ES-I3 (cell line): ENCODE measurements at regions not wholly inside any gene's neighbourhood (a gene's known extent, or its start where the extent isn't known, plus 50 kb on each side); places are given as distances from the start of the nearest gene placed in this dataset.
"Not testable (repeated sequence)": the region's sequence is repeated elsewhere in the genome, so short reads cannot be mapped to it uniquely, and the experiment has no call there.

Experiments used
- H3K36me3 ChIP-seq: 2 replicates; pipeline ENCODE4 v1.6.1; 2013; ENCODE audit warnings: mild to moderate bottlenecking, low read length, control low read depth, moderate library complexity; ENCODE audit not compliant: insufficient read depth
- H3K4me1 ChIP-seq: 2 replicates; pipeline ENCODE4 v1.6.1; 2013; ENCODE audit warnings: mild to moderate bottlenecking, control low read depth, low read length; ENCODE audit not compliant: insufficient read depth
- H3K9ac ChIP-seq: 2 replicates; pipeline ENCODE4 v1.6.1; 2013; ENCODE audit warnings: low read depth, mild to moderate bottlenecking, low read length, moderate library complexity
- H3K9me3 ChIP-seq: 2 replicates; pipeline ENCODE4 v1.6.1; 2013; ENCODE audit warnings: mild to moderate bottlenecking, low read length, moderate library complexity; ENCODE audit not compliant: control insufficient read depth, insufficient read depth

DNA sequence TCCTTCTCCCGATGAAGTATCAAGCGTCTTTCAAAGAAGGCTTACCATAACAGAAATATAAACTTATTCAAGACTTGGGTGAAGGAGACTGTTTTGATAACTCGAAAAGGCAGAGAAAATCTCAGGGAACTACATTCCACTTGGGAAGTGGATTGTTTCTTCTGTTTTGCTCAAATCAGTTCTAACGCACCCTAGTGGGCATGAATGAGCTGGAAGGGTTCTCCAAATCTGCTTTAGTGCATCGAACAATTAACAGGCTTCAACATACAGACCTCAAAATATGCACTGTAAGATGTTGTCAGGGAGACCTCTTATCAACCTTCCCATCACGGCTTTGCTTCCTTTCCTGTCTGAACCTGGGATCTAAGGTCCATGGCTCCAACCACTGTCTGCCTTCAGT is 392.5 kb downstream of the CD83 start:
- no peaks in the 10 kb centered on the region for H3K9me3 ChIP-seq

DNA sequence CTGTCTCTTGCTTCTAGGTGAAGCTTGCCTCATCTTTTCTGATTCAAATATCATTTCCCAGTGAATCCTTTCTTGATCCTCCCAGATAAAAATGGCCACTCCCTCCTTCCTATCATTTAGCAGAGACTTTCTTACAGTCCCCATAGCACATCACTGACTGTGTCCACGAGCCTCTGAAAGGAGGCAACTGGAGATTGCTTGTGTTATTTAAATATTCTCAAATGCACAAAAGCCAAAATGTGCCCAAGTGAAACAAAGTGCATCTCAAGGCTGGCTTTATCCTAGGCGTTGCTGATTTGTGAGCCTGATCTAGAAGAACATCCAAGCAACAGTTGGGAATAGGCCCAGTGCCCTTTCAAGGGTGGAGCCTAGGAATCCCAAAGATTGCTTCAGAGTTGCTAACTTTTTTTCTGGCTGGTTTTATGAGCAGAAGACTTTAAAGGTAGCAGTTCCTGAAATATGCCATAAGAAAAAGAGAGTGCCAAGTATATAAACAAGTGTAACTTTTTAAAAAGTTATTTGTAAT is 393.6 kb downstream of the CD83 start:
- Histone ChIP-seq H3K9ac (no peak overlapping the region), H3K4me1 (no peaks in the 10 kb centered on the region), H3K36me3 (no peaks in the 10 kb centered on the region), H3K9me3 (no peaks in the 10 kb centered on the region)

More for the DNA sequence above, 392.5 kb downstream of the CD83 start:
- Histone ChIP-seq H3K9ac (no peak overlapping the region), H3K4me1 (no peaks in the 10 kb centered on the region), H3K36me3 (no peaks in the 10 kb centered on the region)

DNA sequence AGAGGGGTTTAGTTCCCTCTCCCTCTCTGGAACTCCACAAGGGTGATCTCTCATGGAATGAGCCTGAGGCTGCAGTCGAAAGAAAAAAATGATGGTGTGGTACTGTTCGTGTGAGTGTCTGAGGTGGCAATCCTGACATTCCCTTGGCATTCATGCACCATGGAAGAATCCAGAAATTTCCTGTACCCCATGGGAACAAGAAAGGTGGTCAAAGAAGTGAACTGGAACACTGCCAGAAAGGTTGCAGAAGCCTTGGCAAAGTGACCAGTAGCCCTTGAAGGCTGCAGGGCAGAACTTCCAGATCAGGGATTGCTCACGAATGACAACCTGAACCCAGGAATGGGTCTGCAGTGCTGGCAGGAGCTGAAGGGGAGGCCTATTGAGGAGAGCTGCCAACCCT is 394.7 kb downstream of the CD83 start:
- H3K4me1 ChIP-seq = no peaks in the 10 kb centered on the region
- H3K9ac ChIP-seq = no peak overlapping the region
- H3K9me3 ChIP-seq = no peaks in the 10 kb centered on the region
- H3K36me3 ChIP-seq = no peaks in the 10 kb centered on the region

DNA sequence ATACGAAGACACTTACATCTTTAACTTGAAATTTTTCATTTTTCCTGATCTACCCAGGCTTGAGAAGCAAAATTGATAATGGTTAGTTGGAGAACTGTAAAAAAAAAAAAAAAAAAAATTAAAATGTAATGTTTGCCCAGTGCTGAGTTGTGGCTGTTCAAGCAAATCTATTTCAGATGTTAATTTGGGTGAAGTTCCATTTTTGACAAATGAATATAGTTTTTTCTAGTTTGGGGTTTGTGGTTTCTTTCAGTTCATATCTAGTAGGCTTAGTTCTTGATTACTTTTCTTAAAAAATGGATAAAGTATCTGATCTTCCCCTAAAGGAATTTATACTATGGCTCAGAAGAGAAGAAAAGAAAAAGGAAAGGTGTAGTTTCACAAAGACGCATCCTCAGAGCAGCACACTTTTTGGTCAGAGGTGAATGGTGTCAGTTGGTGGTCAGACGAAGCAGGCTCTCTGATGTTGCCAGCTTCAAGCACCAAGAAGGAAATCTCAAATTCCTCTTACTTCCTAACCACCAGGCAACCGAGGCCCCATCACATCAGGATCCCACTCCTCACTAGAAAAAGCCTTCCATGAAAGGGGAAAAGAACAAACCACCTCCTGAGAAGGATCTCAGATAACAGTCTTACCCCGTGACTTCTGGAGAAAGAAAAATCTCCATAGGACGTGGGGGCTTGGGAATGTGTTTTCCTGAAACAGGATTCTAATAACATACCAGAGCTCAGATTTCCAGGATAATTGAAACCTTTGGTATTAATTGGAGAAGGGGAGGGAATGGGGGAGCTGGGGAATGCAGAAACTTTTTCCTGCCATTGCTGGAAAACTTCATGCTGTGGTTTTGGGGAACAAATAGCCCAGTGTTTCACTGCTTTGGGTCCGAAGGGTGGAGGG is 396.2 kb downstream of the CD83 start:
- Histone ChIP-seq H3K36me3 (no peaks in the 10 kb centered on the region), H3K4me1 (no peaks in the 10 kb centered on the region), H3K9ac (no peak overlapping the region), H3K9me3 (no peaks in the 10 kb centered on the region)

DNA sequence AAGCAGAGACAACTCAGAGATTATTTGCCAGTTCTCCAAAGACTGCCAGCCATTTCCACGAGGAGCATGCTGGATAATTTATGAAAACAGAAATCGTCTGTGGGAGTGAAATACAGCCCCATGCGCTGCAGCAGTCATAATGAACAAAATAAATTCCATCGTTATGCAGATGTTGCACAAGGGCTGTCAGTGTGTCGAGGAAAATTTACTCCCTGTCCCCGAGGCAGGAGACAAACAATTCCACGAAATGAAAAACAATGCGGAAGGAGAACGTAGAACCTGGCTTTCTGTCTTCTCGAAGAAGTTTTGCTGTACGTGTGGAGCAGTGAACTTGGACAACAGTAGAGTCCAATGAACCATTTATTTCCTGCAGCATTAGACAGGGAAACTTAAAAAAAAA is 399.4 kb downstream of the CD83 start:
- H3K4me1 ChIP-seq = no peaks in the 10 kb centered on the region
- H3K9me3 ChIP-seq = 0 out of 2 replicates have a peak, but pooled peaks cover 3% of the 10 kb centered on the region
- no peaks in the 10 kb centered on the region for H3K36me3 ChIP-seq
- H3K9ac ChIP-seq = no peak overlapping the region

DNA sequence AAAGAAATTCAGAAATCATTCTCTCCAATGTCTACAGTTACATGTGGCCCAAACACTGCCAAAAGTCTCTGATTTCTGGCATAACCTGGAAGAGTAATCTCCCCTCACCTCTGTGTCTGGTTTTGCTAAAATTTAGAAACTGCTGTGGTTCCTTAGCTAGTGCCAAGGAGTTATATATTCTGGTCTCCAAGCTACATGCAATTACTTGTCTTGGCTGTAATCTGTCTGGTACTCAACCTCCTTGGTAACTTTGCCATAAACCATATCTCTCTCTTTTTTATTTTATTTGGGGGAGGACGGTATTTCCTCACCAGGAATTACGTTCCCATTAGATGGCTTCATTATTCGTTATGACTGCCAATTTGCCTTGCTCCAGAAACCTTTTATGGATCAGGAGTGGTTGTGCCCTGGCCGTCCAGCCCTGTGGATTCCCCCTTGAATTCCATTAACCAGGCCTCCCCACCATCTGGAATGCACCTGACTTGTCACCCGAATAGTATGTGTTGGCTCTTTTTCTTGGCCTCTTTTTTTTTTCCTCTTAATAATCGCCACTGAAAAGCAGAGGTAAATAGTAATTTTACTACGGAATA is 400.0 kb downstream of the CD83 start:
- Histone ChIP-seq H3K36me3 (no peaks in the 10 kb centered on the region), H3K4me1 (no peaks in the 10 kb centered on the region), H3K9ac (no peak overlapping the region), H3K9me3 (0 out of 2 replicates have a peak, but pooled peaks cover 3% of the 10 kb centered on the region)

DNA sequence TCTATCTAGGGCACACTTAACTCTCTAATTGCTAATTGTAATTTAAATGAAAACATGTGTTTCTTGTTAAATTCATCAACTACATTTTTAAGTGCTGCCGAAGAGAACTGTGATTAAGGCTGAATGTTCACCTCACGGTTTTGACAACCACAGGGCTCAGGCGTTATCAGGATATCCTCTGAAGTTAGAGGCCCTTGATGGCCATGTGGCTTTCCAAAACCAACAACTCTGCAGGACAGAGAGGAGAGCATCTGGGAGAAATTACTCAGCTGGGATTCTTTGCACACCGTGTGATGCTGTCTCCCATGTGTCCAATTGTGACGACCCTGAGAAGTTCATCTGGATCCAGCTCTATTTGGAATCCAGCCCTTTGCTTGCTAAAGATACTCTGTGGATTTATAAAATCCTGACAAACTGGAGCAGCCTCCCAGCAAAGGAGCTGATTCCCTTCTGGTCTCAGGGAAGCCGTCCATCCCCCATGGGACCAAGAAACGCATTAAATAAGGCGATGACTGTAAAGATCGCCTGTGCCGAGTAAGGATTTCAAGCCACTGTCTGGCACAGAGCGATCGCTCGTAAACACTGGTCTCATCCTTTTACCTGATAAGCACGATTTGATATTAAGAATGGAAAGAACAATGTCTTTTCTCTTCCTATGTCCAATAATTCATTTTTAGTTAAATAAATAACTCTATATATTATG is 401.1 kb downstream of the CD83 start:
- no peak overlapping the region for H3K9ac ChIP-seq
- no peaks in the 10 kb centered on the region for H3K4me1 ChIP-seq
- H3K36me3 ChIP-seq = no peaks in the 10 kb centered on the region
- H3K9me3 ChIP-seq = 0 out of 2 replicates have a peak, but pooled peaks cover 3% of the 10 kb centered on the region

DNA sequence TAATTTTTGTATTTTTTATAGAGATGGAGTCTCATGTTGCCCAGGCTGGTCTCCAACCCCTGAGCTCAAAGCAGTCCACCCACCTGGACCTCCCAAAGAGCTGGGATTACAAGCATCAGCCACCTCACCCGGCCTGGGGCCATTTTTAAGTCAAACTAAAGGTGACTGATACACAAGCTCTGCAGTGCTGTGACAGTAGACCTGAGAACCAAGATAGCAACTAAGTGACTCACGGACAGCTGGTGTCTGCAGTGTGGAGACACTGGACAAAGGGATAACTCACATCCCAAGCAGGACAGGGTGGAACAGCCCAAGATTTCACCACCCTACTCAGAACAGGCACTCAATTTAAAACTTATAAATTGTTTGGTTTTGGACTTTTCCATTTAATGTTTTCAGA is 402.5 kb downstream of the CD83 start:
- Histone ChIP-seq H3K9me3 (0 out of 2 replicates have a peak, but pooled peaks cover 3% of the 10 kb centered on the region), H3K9ac (no peak overlapping the region), H3K4me1 (no peaks in the 10 kb centered on the region), H3K36me3 (no peaks in the 10 kb centered on the region)

DNA sequence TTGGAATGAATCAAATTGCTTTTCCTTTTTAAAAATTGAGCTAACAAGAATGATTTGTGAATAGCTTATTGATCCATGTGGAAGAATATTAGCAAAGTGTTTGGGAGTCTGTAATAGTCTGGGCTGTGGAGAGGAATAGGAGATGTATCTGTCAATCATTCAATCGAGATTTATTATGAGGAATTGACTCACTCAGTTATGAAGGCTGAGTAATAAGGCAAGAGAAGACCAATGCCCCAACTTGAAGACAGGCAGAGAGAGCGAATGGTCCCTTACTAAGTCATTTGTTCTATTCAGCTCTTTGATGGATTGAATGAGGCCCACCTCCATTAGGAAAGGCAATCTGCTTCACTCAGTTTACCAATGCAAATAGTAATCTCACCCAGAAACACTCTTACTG is 403.0 kb downstream of the CD83 start:
- Histone ChIP-seq H3K9ac (no peak overlapping the region), H3K9me3 (0 out of 2 replicates have a peak, but pooled peaks cover 3% of the 10 kb centered on the region), H3K4me1 (no peaks in the 10 kb centered on the region), H3K36me3 (no peaks in the 10 kb centered on the region)

DNA sequence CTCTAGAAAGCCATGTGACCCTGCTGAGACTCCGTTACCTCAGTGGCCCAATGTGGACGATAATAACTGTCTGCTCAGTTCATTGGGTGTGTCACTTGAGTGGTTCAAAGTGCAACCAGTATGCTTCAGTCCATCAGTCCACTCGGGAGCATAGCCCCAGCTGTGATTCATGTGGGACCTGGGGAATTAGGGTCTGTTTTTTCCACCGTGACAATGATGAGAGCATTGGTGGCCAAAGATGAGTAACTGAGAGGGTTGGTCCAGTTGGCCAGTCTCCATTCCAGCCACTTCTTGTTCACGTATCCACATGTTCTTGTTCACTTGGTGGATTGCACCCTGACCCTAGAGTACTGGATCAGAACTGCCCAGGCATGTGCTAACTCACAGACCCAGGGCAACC is 403.6 kb downstream of the CD83 start:
- H3K36me3 ChIP-seq = no peaks in the 10 kb centered on the region
- no peaks in the 10 kb centered on the region for H3K4me1 ChIP-seq
- H3K9ac ChIP-seq = no peak overlapping the region
- H3K9me3 ChIP-seq = 0 out of 2 replicates have a peak, but pooled peaks cover 3% of the 10 kb centered on the region

DNA sequence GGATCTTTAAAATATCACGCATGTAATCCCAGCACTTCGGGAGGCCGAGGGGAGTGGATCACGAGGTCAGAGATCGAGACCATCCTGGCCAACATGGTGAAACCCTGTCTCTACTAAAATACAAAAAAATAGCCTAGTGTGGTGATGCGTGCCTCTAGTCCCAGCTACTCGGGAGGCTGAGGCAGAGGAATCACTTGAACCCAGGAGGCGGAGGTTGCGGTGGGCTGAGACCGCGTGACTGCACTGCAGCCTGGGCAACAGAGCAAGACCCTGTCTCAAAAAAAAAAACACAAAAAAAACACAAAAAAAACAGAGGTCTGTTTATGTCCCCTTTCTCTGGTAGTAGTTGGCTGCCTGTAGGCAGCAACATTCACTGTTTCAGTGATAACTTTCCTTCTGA is 404.3 kb downstream of the CD83 start:
- not testable (repeated sequence) for H3K4me1 ChIP-seq, H3K9ac ChIP-seq, H3K36me3 ChIP-seq, H3K9me3 ChIP-seq

DNA sequence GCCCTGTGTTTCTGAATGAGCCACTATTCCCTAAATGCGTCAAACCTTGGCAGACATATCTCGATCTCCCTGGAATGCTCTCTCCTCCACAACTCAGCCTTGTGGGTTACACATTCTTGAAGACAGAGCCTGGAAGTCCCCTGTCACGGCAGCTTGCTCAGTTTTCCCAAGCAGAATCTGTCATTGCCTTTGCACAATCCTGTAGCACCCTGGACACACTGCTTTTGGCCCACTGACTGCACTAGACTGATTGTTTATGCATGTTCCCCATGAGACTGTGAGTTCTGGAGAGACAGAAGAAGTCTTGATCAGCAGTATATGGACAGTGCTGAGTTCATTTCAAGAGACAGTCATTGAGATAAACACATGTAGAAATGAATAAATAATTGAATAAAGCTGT is 406.7 kb downstream of the CD83 start:
- Histone ChIP-seq H3K4me1 (no peaks in the 10 kb centered on the region), H3K36me3 (no peaks in the 10 kb centered on the region), H3K9ac (no peak overlapping the region), H3K9me3 (0 out of 2 replicates have a peak, but pooled peaks cover 3% of the 10 kb centered on the region)

DNA sequence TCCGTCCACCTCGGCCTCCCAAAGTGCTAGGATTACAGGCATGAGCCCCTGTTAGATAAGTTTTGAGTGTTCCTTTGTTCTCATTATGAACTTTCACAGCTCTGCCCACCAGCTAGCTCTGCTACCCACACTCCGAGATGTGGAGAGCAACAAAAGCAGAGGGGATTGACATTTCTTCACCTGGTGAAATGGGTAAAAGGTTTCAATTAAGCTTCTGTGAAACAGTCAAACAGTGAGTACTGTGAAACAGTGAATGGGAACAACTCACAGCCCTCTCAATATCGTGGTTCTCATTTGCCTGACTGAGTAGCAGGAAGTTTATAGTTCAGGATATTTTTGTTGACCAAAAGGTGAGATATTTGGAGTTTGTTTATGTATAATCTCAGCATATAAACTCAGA is 412.8 kb downstream of the CD83 start:
- no peaks in the 10 kb centered on the region for H3K9me3 ChIP-seq
- no peaks in the 10 kb centered on the region for H3K36me3 ChIP-seq
- H3K9ac ChIP-seq = no peak overlapping the region
- no peaks in the 10 kb centered on the region for H3K4me1 ChIP-seq

DNA sequence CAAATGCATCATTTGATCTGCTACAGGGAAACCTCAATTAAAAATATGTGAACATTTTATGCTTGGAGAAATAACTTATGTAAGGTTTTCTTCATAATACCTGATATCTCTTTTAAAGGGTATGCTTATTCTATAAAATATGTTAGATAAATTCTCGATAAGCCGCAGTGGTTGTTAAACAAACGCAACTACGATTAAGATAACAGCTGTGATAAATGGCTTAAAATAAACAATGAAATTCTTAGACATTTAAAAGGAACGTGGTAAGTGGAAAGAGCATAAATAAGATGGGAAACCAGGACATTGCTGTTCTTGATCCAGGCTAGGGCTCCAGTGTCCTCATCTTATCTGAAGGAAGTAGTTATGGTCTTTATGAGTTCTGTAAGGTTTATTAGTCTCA is 415.9 kb downstream of the CD83 start:
- no peak overlapping the region for H3K9ac ChIP-seq
- no peaks in the 10 kb centered on the region for H3K4me1 ChIP-seq
- H3K9me3 ChIP-seq = no peaks in the 10 kb centered on the region; the same call in 1 of the 2 replicates
- H3K36me3 ChIP-seq = no peaks in the 10 kb centered on the region
